MM.1S (cell line): ENCODE measurements at regions not wholly inside any gene's neighbourhood (a gene's known extent, or its start where the extent isn't known, plus 50 kb on each side); places are given as distances from the start of the nearest gene placed in this dataset.

Source experiments
- DNase-seq: peaks from one replicate; pipeline ENCODE4 v3.0.0-alpha.2; 2015
- H2AFZ ChIP-seq: fragments of 300-600 bp; sonication (generic); 2 replicates; pipeline ENCODE4 v1.6.0; 2016; ENCODE audit warnings: antibody characterized with exemption, low read length
- H3F3A ChIP-seq: fragments of 300-600 bp; sonication (generic); 2 replicates; pipeline ENCODE4 v1.6.1; 2016; ENCODE audit warnings: mild to moderate bottlenecking, antibody characterized with exemption, low read length, moderate library complexity, mixed read lengths; ENCODE audit not compliant: insufficient read depth
- H3K27ac ChIP-seq: fragments of 300-600 bp; sonication (generic); 2 replicates; pipeline ENCODE4 v1.5.1; 2016; ENCODE audit warnings: mild to moderate bottlenecking, low read length
- H3K27me3 ChIP-seq: fragments of 300-600 bp; sonication (generic); replicated peaks from 2 replicates; pipeline ENCODE4 v1.6.0; 2016; ENCODE audit warnings: low read length; ENCODE audit not compliant: insufficient read depth
- H3K36me3 ChIP-seq: fragments of 300-600 bp; sonication (generic); replicated peaks from 2 replicates; pipeline ENCODE4 v1.6.1; 2016; ENCODE audit warnings: mild to moderate bottlenecking, low read length, mixed read lengths; ENCODE audit not compliant: insufficient read depth
- H3K4me1 ChIP-seq: fragments of 300-600 bp; sonication (generic); 2 replicates; pipeline ENCODE4 v1.6.1; 2016; ENCODE audit warnings: low read length, mixed read lengths
- H3K4me2 ChIP-seq: fragments of 300-600 bp; sonication (generic); 2 replicates; pipeline ENCODE4 v1.6.0; 2016; ENCODE audit warnings: low read depth, low read length
- H3K4me3 ChIP-seq: fragments of 300-600 bp; sonication (generic); 2 replicates; pipeline ENCODE4 v1.5.1; 2016; ENCODE audit warnings: low read length, mixed read lengths
- H3K79me2 ChIP-seq: fragments of 300-600 bp; sonication (generic); 2 replicates; pipeline ENCODE4 v1.6.1; 2016; ENCODE audit warnings: mixed run types, low read length, mixed read lengths
- H3K9ac ChIP-seq: fragments of 300-600 bp; sonication (generic); 2 replicates; pipeline ENCODE4 v1.6.1; 2016; ENCODE audit warnings: low read length, mixed read lengths
- H3K9me2 ChIP-seq: fragments of 300-600 bp; sonication (generic); replicated peaks from 2 replicates; pipeline ENCODE4 v1.6.1; 2016; ENCODE audit warnings: mild to moderate bottlenecking, low read length, mixed read lengths; ENCODE audit not compliant: insufficient read depth
- H3K9me3 ChIP-seq: fragments of 300-600 bp; sonication (generic); replicated peaks from 2 replicates; pipeline ENCODE4 v1.6.1; 2016; ENCODE audit warnings: mild to moderate bottlenecking, low read length, mixed read lengths; ENCODE audit not compliant: insufficient read depth
- H4K20me1 ChIP-seq: fragments of 300-600 bp; sonication (generic); 2 replicates; pipeline ENCODE4 v1.6.1; 2016; ENCODE audit warnings: mild to moderate bottlenecking, low read length, moderate library complexity, mixed read lengths; ENCODE audit not compliant: insufficient read depth
- EZH2 ChIP-seq: fragments of 300-600 bp; sonication (generic); optimal IDR thresholded peaks from 2 replicates; pipeline ENCODE3; 2017; ENCODE audit warnings: low read depth, mild to moderate bottlenecking, antibody characterized with exemption, low read length, mixed read lengths
- EZH2phosphoT487 ChIP-seq: fragments of 300-600 bp; sonication (generic); IDR thresholded peaks from 2 replicates; pipeline ENCODE4 v1.6.1; 2018; ENCODE audit warnings: antibody characterized with exemption, low read length
- TF ChIP-seq, protein P1 (sequence below): fragments of 300-600 bp; sonication (generic); IDR thresholded peaks from 2 replicates; pipeline ENCODE4 v1.5.1; 2016; ENCODE audit warnings: antibody characterized with exemption, low read length, mixed read lengths

DNA sequence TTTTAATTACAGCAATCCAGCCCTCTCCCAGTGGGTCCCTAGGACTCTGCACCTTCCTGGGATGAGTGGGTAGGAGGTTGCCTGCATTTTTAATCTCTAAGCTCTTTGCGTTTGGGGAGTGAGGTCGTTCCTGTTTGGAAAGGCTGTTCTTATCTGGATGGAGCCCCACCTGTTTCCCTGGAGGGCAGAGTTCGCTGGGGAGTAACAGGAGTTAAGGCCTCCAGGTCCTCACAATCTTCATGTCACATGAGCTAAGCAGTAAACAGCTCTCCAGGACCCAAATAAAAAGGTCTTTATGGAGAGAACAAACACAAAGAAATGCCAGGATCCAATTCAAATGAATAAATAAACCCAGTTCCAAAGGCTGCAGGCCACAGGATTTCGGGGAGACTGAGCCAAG, 56.0 kb upstream of the RFLNA start:
- no peaks in the 10 kb centered on the region for H3F3A ChIP-seq
- no peak overlapping the region for H3K4me3 ChIP-seq
- H3K9me3 ChIP-seq = no peaks in the 10 kb centered on the region
- TF ChIP-seq, protein P1, sequence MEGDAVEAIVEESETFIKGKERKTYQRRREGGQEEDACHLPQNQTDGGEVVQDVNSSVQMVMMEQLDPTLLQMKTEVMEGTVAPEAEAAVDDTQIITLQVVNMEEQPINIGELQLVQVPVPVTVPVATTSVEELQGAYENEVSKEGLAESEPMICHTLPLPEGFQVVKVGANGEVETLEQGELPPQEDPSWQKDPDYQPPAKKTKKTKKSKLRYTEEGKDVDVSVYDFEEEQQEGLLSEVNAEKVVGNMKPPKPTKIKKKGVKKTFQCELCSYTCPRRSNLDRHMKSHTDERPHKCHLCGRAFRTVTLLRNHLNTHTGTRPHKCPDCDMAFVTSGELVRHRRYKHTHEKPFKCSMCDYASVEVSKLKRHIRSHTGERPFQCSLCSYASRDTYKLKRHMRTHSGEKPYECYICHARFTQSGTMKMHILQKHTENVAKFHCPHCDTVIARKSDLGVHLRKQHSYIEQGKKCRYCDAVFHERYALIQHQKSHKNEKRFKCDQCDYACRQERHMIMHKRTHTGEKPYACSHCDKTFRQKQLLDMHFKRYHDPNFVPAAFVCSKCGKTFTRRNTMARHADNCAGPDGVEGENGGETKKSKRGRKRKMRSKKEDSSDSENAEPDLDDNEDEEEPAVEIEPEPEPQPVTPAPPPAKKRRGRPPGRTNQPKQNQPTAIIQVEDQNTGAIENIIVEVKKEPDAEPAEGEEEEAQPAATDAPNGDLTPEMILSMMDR = no peak
- TF ChIP-seq EZH2phosphoT487 = no peak
- H4K20me1 ChIP-seq = no peaks in the 10 kb centered on the region
- DNase-seq = no peak
- H3K9me2 ChIP-seq = no peaks in the 10 kb centered on the region
- H3K27me3 ChIP-seq = no peaks in the 10 kb centered on the region
- H3K9ac ChIP-seq = no peak overlapping the region
- no peak overlapping the region for H2AFZ ChIP-seq
- H3K4me2 ChIP-seq = no peak overlapping the region
- H3K27ac ChIP-seq = no peak overlapping the region
- no peaks in the 10 kb centered on the region for H3K36me3 ChIP-seq
- no peaks in the 10 kb centered on the region for H3K79me2 ChIP-seq
- H3K4me1 ChIP-seq = no peaks in the 10 kb centered on the region

DNA sequence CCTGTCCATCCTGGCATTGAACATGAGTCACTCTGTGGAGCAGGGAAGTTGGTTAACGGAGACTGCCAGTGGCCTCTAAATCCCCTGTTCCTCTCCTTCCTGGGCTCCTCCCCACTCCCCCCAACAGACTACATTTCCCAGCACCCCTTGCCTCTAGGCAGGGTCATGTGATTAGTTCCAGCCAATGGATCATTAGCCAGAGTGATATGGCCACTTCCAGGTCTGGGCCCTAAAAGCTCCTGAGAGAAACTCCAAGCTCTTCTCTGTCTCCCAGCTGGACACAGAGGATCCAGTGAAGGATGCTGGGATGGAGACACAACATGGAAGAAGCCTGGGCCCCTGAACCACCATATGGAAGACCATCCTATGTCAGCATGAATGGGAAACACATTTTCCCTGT, 54.4 kb upstream of the RFLNA start:
- H4K20me1 ChIP-seq = no peaks in the 10 kb centered on the region
- H3K4me3 ChIP-seq = no peak overlapping the region
- H3K4me2 ChIP-seq = no peak overlapping the region
- H3K9me2 ChIP-seq = no peaks in the 10 kb centered on the region
- TF ChIP-seq EZH2 (no peak), EZH2phosphoT487 (no peak)
- TF ChIP-seq, protein P1 = no peak
- H3K9me3 ChIP-seq = no peaks in the 10 kb centered on the region
- no peaks in the 10 kb centered on the region for H3F3A ChIP-seq
- H2AFZ ChIP-seq = no peak overlapping the region
- no peaks in the 10 kb centered on the region for H3K79me2 ChIP-seq
- no peaks in the 10 kb centered on the region for H3K27me3 ChIP-seq
- no peaks in the 10 kb centered on the region for H3K36me3 ChIP-seq
- no peak overlapping the region for H3K27ac ChIP-seq
- H3K9ac ChIP-seq = no peak overlapping the region
- no peaks in the 10 kb centered on the region for H3K4me1 ChIP-seq
- no peak for DNase-seq

DNA sequence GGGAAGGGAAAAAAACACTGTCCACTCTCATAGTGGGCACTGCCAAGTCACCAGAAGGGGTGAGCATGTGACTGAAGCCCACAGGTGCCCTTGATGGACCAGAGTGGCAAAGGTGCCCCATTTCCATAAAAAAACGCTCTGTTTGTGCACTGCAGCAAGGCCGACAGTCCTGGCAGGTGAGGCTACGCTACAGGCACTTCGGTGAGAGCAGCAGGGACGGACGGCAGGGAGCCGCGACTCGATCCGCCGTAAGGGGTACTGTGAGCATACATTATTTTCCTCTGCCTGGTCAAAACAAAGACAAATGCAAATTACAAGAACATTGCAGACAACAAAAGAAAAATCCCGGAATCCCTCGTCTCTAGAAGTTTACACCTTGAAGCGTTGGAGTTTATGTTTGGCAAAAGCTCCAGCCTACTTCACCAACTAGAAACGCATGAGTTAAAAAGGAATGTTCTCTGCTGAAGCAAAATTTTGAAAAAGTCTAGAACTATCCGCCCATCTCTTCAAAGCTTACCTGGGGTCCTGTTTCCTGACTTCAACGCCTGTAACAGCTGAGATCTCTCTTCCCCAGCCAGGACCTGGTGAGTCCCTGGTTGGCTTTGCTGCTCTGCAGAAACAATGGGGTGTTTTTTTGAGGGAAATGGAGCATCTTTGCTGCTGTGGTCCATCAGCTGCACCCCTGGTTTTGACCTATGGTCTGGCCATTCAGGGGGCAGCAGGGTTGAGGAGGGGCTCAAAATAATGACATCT, 52.9 kb upstream of the RFLNA start:
- H3K4me3 ChIP-seq = no peak overlapping the region
- H3K79me2 ChIP-seq = no peaks in the 10 kb centered on the region
- no peaks in the 10 kb centered on the region for H3F3A ChIP-seq
- H2AFZ ChIP-seq = no peak overlapping the region
- no peak overlapping the region for H3K9ac ChIP-seq
- no peak overlapping the region for H3K4me2 ChIP-seq
- no peaks in the 10 kb centered on the region for H3K36me3 ChIP-seq
- no peaks in the 10 kb centered on the region for H3K9me3 ChIP-seq
- no peak overlapping the region for H3K27ac ChIP-seq
- no peaks in the 10 kb centered on the region for H3K27me3 ChIP-seq
- H3K4me1 ChIP-seq = no peaks in the 10 kb centered on the region
- TF ChIP-seq EZH2 (no peak), EZH2phosphoT487 (no peak)
- TF ChIP-seq, protein P1 = no peak
- H3K9me2 ChIP-seq = no peaks in the 10 kb centered on the region
- DNase-seq = no peak
- H4K20me1 ChIP-seq = no peaks in the 10 kb centered on the region
